ENCODE measurements at regions not wholly inside any gene's neighbourhood (a gene's known extent, or its start where the extent isn't known, plus 50 kb on each side); places are given as distances from the start of the nearest gene placed in this dataset.
A peak's percentile ranks its signal among the peaks of the same experiment; 100 is the strongest.

DNA sequence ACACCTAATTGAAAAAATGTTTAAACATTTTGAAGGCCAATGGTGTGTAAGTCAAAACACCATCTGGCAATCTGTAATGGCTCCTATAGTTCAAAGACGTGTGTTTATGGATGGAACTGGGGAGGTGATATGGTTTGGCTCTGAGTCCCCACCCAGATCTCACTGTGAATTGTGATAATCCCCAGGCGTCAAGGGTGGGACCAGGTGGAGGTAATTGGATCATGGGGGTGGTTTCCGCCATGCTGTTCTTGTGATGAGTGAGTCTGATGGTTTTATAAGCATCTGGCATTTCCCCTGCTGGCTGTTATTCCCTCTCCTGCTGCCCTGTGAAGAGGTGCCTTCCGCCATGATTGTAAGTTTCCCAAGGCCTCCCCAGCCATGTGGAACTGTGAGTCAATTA lies 52.2 kb downstream of the ADRA2C start:
- no peak for DNase-seq (ENCODE audit: low spot score)

GRCh38 chr4:3819210-3819919 lies 53.2 kb downstream of the ADRA2C start:
- DNase-seq (ENCODE audit: low spot score) = no peak

GRCh38 chr4:3820016-3820805 lies 54.0 kb downstream of the ADRA2C start:
- no peak for DNase-seq (ENCODE audit: low spot score)

- no peak for DNase-seq (ENCODE audit: low spot score)
Measured at GRCh38 chr4:3820806-3821579, 54.8 kb downstream of the ADRA2C start.

GRCh38 chr4:3821580-3822229 lies 55.5 kb downstream of the ADRA2C start:
- no peak for DNase-seq (ENCODE audit: low spot score)

DNA sequence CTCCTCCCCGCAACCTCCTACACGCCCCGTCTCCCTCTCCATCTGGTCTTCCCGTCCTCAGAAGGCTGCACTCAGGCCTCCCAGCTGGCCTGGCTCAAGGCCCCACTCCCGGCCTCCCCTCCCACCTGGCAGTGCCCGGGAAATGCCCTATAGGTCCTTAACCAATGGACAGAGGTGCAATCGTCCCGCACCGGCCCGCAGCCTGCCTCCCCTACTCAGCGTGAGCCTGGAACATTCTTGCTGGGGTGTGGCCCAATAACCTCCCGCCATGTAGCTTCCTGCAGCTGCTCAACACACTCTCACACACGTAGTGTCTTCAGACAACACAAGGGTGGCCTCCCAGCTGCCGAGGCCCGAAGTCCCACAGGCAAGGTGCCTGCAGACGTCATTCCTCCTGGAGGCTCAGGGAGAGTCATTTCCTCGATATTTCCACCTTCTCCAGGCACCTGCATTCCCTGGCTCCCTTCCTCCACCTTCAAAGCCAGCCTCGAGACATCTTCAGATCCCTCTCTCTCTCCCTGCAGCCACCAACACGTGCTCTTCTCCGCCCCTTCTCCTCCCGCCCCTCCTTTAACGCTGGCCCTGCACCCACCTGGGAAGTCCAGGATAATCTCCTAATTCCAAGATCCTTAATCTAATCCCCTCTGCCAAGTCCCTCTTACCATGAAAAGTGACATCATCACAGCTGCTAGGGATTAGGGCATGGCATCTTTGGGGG lies 56.2 kb downstream of the ADRA2C start:
- DNase-seq (ENCODE audit: low spot score) = no peak

DNA sequence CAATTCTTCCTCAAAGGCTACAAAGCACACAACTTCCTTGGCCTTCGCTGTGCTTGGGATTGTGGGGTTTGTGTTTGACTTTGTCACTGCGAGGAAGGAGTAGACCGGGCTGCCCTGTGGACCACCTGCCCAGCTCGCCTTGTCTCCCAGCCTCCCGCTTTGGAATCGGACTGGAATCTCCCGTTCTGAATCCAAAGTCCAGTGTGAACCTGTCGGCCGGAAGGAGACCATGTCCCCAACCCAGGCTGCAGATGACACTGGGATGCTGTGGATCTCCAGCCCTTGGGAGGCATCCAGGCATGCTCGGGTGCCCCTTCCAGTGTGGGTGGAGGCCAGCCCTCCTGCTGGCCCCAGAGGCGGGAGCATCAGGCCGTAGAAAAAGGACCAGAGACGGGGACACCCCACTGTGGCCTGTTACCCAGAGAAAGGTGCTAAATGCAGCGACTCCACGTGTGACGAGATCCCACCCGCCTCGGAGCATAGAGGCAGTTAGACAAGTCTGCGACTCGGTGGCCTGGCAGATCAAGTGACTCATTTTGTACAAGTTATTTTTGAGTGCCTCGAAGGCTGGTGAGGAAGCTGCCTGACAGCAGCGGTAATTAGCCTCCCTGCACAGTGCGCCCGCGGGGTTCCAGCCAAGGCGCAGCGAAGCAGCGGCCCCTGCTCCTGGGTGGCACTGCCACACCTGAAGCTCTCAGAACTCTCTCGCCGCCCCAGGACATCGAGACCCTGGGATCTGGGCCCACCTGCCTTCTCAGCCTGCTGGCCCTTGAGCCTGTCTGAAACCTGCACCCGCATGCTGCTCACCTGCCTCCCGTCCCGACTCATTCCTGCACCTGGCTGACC lies 57.5 kb downstream of the ADRA2C start:
- DNase-seq (ENCODE audit: low spot score) = no peak

DNA sequence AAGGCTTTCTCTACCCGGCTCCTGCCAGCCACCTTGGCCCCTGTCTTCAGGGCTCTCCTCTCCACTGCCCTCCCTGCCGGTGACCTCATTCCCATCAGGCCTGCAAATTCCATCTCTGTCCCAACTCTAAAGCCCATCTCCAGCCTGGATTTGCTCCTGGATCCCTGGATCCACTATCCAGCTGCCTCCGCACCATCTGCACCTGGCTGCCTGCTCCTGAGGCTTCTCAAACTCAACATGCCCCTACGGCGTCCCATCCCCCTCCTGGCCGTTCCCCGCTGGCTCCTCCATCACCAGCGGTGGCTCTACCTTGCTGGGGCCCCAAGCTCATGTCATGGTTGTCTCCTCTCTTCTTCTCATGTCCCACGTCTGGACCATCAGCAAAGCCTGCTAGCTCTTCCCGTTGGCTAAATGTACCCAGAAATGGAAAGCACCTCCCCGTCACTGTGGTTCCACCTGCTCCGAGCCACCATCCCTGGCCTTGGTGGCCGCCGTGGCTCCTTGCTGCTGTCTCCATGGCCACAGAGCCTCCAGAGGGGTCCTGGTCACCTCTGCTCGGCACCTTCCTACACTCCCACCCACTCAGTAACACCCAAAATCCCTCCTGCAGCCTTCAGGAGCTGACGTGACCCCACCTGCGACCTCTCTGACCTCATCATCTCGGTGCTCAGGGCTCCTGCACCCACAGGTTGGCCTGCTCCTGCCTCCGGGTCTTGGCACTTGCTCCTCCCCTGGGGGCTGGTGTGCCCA lies 58.5 kb downstream of the ADRA2C start:
- DNase-seq (ENCODE audit: low spot score) = no peak

DNA sequence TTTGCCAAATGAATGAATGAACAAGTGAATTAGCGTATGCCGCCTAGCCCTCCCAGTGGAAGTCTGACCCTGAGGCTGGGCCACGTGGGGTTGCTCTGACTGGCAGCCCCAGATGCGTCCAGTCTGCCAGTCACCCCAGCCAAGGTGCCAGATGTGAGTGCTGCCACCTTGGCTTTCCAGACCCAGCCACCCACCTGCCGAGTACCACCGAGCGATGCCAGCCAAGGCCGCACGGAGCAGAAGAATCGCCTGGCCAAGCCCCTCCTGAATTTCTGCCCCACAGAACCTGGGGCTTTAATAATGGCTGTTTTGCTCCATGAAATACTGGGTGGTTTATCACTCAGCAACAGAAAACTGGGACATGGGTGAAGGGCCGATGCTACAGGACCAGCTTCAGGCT lies 59.3 kb downstream of the ADRA2C start:
- DNase-seq (ENCODE audit: low spot score) = no peak

DNA sequence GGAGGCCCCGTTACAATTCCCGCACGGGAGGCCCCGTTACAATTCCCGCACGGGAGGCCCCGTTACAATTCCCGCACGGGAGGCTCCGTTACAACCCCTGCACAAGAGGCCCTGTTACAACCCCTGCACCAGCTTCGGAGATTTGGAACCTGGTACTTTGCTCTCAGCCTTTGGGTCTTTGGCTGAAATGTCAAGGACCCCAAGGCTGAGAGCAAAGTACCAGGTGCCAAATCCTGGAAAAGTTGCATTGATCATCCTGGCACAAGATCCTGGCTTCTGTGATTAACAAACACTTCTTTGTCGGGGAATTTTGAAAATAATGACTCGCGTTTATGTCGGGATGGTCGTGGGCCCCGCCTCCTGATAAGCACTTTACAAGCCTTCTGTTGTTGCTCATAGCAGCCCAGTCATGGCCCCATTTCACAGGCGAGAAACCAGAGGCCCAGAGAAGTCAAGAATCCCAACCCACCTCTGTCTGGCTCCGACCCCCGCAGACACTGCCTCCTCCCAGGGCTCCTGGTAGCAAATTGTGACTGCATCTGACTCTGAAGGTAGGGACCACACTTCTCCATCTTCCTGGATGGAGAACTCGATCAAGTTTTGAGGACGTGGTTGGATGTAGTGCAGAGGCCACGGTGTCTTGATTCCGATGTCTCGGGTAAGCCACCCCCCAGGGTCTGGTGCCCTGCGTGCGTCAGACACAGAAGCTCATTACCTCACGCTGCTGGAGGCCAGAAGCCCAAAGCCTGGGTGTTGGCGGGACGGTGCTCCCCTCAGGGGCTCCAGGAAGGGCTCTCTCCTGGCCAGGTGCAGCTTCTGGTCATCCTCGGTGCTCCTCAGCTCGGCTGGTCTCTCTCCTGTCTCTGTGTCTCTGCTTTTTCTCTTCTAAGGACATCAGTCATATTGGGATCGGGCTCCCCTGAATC lies 60.3 kb downstream of the ADRA2C start:
- no peak for DNase-seq (ENCODE audit: low spot score)

DNA sequence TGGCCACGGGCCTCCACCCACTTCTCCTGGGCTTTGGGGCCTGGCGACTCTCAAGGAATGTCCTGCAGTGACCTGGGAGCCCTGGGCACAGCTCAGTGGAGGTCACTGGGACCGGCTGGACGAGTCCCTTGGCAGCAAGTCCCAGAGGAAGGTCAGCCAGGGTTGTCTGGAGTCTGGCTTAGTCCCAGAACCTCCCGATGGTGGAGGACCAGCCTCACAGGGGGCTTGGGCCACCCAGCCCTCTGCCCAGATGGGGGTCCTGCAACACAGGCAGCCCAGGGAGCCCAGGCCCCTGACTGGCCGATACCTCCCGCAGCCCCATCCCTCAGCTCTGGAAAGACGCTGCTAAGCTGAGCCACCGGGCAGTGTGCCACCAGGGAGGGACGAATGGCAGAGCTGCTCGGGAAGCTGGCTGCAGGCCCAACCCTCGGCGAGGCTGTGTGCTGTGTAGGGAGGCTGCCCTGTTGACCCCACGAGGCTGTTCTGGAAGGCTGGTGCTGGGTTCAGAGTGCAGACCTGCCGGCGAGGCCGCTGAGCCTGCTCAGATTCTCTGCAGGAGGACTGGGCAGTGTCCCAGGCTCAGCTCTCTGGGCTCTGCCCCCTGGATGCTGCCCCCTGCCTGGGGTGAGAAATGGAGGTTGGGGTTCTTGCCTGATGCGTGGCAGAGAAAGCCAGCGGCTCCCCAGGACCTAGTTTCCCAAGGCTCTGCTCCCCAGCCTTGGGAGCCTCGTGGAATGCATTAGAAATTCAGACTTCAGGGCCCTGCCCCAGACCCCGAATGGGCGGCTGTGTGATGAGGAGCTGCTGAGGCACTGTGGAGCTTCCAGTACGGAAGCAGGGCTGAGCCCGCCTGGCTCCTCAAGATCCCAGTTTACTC lies 61.7 kb downstream of the ADRA2C start:
- DNase-seq (ENCODE audit: low spot score) = peak; percentile 76

- no peak for DNase-seq (ENCODE audit: low spot score)
Measured at GRCh38 chr4:3828546-3828945, 62.4 kb downstream of the ADRA2C start.

DNA sequence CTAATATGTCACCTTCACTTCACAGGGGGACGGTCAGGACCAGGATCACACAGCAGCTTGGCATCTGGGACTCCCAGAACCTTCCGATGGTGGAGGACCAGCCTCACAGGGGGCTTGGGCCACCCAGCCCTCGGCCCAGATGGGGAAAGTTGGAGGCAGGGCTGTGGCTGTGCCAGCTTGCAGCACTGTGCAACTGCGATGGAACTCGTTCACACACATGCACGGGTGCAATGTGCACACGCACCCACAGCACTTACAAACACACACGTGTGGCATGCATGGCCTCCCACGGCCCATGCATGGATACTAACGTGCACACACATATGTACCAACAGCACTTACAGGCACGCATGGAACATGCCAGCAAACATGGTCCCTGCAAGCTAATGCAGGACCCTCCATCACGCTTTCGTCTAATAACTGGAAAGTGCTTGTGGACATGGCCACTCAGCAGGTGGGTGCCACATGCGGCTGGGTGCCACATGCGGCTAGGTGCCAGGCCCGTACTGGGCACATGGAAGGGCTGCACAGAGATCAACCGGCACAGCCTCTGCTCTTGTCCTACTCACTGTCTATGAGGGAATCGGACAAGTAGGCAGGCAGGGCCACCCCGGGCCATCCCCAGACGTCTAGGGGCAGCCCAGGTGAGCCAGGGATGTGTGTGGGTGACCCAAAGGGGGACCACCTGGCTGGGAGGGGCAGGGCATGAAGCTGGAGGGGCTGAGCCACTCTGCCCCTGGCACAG lies 63.2 kb downstream of the ADRA2C start:
- DNase-seq (ENCODE audit: low spot score) = no peak

GRCh38 chr4:3829956-3830773 lies 64.0 kb downstream of the ADRA2C start:
- peak; percentile 81 for DNase-seq (ENCODE audit: low spot score)

- no peak for DNase-seq (ENCODE audit: low spot score)
Measured at GRCh38 chr4:3830774-3831528, 64.8 kb downstream of the ADRA2C start.

Data from D341Med (cell line).